ENCODE measurements at regions not wholly inside any gene's neighbourhood (a gene's known extent, or its start where the extent isn't known, plus 50 kb on each side); places are given as distances from the start of the nearest gene placed in this dataset.

- H3K27me3 ChIP-seq, result no peaks in the 10 kb centered on the region
- H3K4me1 ChIP-seq, result no peaks in the 10 kb centered on the region; the same call in 1 of the 2 replicates
- no peak overlapping the region for H3K4me3 ChIP-seq (ENCODE audit: low read depth, low read length)
- H3K36me3 ChIP-seq, result no peaks in the 10 kb centered on the region
- no peak for DNase-seq
- H3K9me3 ChIP-seq, result no peaks in the 10 kb centered on the region
- TF ChIP-seq, protein P1, sequence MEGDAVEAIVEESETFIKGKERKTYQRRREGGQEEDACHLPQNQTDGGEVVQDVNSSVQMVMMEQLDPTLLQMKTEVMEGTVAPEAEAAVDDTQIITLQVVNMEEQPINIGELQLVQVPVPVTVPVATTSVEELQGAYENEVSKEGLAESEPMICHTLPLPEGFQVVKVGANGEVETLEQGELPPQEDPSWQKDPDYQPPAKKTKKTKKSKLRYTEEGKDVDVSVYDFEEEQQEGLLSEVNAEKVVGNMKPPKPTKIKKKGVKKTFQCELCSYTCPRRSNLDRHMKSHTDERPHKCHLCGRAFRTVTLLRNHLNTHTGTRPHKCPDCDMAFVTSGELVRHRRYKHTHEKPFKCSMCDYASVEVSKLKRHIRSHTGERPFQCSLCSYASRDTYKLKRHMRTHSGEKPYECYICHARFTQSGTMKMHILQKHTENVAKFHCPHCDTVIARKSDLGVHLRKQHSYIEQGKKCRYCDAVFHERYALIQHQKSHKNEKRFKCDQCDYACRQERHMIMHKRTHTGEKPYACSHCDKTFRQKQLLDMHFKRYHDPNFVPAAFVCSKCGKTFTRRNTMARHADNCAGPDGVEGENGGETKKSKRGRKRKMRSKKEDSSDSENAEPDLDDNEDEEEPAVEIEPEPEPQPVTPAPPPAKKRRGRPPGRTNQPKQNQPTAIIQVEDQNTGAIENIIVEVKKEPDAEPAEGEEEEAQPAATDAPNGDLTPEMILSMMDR (IDR thresholded peaks at IDR 0.05; ENCODE audit: low read depth, low read length), result no peak
Observed at GRCh38 chr4:112933790-112934189, 115.7 kb upstream of the ANK2 start.

DNA sequence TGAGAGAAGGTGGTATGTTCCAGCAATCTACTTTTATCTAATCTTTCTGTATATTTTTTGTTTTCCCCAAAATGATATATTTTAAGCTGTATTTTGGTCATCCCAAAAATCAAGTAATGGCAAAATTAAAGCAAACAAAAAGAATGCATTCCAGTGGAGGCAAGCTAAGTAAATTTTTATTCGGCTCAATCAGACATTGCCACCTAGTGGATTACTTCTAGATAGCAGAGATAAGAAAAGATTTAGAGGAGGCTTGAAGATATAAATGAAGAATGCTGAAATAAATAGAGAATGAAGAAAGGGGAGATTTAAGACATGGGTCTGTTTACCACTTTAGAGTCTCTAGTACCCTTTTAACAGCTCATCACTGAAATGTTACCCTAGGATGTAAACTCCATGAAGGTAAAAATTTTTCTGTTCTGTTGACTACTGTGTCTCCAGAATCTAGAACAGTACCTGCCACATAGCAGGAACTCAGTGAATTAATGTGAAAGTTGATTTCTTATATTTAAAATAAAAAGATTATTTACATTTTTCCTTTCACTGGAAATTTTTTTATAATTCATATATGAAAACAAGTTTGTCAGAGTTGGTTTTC, 110.9 kb upstream of the ANK2 start:
- no peaks in the 10 kb centered on the region for H3K9me3 ChIP-seq
- H3K36me3 ChIP-seq, result no peaks in the 10 kb centered on the region
- TF ChIP-seq, protein P1 (IDR thresholded peaks at IDR 0.05; ENCODE audit: low read depth, low read length), result peak; percentile 70
- no peak overlapping the region for H3K4me3 ChIP-seq (ENCODE audit: low read depth, low read length)
- no peak for DNase-seq
- H3K27me3 ChIP-seq, result no peaks in the 10 kb centered on the region
- H3K4me1 ChIP-seq, result no peaks in the 10 kb centered on the region; the same call in 1 of the 2 replicates

DNA sequence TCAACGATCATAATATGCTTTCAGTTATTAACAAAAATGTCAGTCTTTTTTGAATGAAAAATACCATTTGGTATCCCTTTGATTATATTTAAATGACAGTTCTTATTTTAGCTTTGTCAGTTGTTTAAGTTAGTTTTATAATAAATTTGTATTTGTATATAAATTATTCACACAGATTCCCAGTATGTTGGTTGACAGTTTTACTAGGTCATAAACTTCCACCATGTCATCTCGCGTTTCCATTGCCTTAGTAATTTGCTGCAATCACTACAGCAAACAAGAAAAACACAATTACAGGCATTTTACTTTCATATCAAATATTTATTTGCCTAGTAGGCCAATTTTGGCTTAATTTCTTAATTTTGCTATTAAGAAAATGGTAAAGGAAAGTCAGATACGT, 109.6 kb upstream of the ANK2 start:
- peaks cover 7% of the 10 kb centered on the region for H3K4me1 ChIP-seq
- no peaks in the 10 kb centered on the region for H3K36me3 ChIP-seq
- H3K27me3 ChIP-seq, result no peaks in the 10 kb centered on the region
- no peak for DNase-seq
- peak overlapping the region; percentile 31 for H3K4me3 ChIP-seq (ENCODE audit: low read depth, low read length)
- TF ChIP-seq, protein P1 (IDR thresholded peaks at IDR 0.05; ENCODE audit: low read depth, low read length), result no peak
- no peaks in the 10 kb centered on the region; the same call in 1 of the 2 replicates for H3K9me3 ChIP-seq

DNA sequence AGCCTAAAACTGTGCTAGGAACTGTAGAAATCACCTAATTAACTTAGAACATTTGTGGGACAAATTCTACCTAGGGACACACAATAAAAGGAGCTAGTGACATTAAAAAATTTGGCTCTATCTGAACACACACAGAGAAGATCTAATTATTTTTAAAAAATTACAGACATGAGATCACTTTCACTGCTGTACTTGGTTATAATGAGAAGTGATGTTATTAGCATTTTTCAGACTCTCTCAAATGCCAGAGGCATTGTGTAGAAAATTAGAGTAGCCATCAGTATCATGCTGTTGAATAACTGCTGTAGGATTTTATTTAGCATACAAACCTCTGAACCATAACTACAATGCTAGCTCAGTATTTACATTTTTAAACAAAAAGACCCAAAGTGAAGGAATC, 109.1 kb upstream of the ANK2 start:
- H3K36me3 ChIP-seq, result no peaks in the 10 kb centered on the region
- no peak for DNase-seq
- no peaks in the 10 kb centered on the region for H3K27me3 ChIP-seq
- H3K4me1 ChIP-seq, result peaks cover 11% of the 10 kb centered on the region
- H3K4me3 ChIP-seq (ENCODE audit: low read depth, low read length), result peak overlapping the region; percentile 31
- TF ChIP-seq, protein P1 (IDR thresholded peaks at IDR 0.05; ENCODE audit: low read depth, low read length), result no peak
- no peaks in the 10 kb centered on the region; the same call in 1 of the 2 replicates for H3K9me3 ChIP-seq

DNA sequence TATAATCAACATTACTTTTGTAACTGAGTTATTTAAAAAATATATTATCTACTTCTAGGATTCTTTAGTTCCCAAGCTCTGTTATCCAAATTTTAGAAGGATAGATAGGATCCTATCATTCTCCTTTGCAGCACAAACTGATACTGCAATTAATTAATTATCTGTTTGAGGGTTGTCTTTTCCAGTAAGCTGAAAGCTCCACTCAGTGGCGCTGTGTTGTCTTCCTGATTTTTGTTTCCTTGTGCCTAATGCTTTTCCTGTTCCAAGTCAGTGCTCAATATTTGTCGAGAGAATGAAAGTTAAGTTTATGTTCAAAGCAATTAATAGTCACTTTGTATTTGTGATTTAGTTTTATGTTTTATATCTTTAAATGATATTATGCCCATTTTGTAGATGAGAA, 107.4 kb upstream of the ANK2 start:
- Histone ChIP-seq H3K4me3 (ENCODE audit: low read depth, low read length) (peak overlapping the region; percentile 41), H3K4me1 (peaks cover 29% of the 10 kb centered on the region), H3K36me3 (no peaks in the 10 kb centered on the region), H3K27me3 (no peaks in the 10 kb centered on the region), H3K9me3 (no peaks in the 10 kb centered on the region; the same call in 1 of the 2 replicates)
- TF ChIP-seq, protein P1 (IDR thresholded peaks at IDR 0.05; ENCODE audit: low read depth, low read length), result peak; percentile 76
- peak; percentile 54 for DNase-seq

GRCh38 chr4:112942997-112943396, 106.5 kb upstream of the ANK2 start:
- TF ChIP-seq, protein P1 (IDR thresholded peaks at IDR 0.05; ENCODE audit: low read depth, low read length), result no peak
- Histone ChIP-seq H3K9me3 (no peaks in the 10 kb centered on the region; the same call in 1 of the 2 replicates), H3K36me3 (no peaks in the 10 kb centered on the region), H3K4me1 (peaks cover 36% of the 10 kb centered on the region), H3K27me3 (no peaks in the 10 kb centered on the region), H3K4me3 (ENCODE audit: low read depth, low read length) (peak overlapping the region; percentile 41)
- DNase-seq, result no peak

Measured in BE2C (cell line).